ENCODE measurements at regions not wholly inside any gene's neighbourhood (a gene's known extent, or its start where the extent isn't known, plus 50 kb on each side); places are given as distances from the start of the nearest gene placed in this dataset.
A peak's percentile ranks its signal among the peaks of the same experiment; 100 is the strongest.
"Not testable (repeated sequence)": the region's sequence is repeated elsewhere in the genome, so short reads cannot be mapped to it uniquely, and the experiment has no call there.

GRCh38 chr20:1801225-1801928 is 93.8 kb upstream of the SIRPA start:
- no peaks in the 10 kb centered on the region for H3K36me3 Mint-ChIP-seq (ENCODE audit: low read depth)
- no peak for DNase-seq (ENCODE audit: low spot score)
- no peaks in the 10 kb centered on the region for H3K9me3 Mint-ChIP-seq (ENCODE audit: low read depth)
- H3K4me1 Mint-ChIP-seq (ENCODE audit: low read depth): peaks cover 33% of the 10 kb centered on the region
- H3K27ac Mint-ChIP-seq (ENCODE audit: unreplicated experiment): no peak overlapping the region
- TF ChIP-seq, protein P1, sequence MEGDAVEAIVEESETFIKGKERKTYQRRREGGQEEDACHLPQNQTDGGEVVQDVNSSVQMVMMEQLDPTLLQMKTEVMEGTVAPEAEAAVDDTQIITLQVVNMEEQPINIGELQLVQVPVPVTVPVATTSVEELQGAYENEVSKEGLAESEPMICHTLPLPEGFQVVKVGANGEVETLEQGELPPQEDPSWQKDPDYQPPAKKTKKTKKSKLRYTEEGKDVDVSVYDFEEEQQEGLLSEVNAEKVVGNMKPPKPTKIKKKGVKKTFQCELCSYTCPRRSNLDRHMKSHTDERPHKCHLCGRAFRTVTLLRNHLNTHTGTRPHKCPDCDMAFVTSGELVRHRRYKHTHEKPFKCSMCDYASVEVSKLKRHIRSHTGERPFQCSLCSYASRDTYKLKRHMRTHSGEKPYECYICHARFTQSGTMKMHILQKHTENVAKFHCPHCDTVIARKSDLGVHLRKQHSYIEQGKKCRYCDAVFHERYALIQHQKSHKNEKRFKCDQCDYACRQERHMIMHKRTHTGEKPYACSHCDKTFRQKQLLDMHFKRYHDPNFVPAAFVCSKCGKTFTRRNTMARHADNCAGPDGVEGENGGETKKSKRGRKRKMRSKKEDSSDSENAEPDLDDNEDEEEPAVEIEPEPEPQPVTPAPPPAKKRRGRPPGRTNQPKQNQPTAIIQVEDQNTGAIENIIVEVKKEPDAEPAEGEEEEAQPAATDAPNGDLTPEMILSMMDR (IDR thresholded peaks at IDR 0.05): no peak
- H3K4me3 Mint-ChIP-seq (ENCODE audit: unreplicated experiment): no peak overlapping the region
- H3K27me3 Mint-ChIP-seq (ENCODE audit: low read depth): no peaks in the 10 kb centered on the region

DNA sequence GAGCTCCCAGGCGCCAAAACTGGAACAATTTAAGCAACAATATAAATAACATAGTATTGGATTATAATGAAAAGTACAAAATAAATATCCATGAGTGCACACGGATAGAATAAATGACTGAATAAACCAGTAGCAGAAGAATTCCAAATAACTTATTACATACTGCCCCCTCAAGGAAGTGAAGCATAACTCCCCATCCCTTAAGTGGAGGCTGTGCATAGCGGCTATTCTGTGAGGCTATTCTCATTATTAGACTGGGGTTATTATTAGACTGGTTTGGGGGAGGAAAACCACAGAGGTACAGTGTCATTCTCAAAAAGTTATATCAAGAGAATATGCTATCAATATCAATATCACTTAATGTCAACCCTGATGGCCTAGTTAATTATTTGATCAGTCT is 94.4 kb upstream of the SIRPA start:
- Mint-ChIP-seq H3K27me3 (ENCODE audit: low read depth) (no peaks in the 10 kb centered on the region), H3K9me3 (ENCODE audit: low read depth) (no peaks in the 10 kb centered on the region), H3K4me1 (ENCODE audit: low read depth) (peaks cover 33% of the 10 kb centered on the region)

GRCh38 chr20:1800180-1800579 is 95.0 kb upstream of the SIRPA start:
- no peak for DNase-seq (ENCODE audit: low spot score)
- Mint-ChIP-seq H3K36me3 (ENCODE audit: low read depth) (no peaks in the 10 kb centered on the region), H3K27ac (ENCODE audit: unreplicated experiment) (no peak overlapping the region), H3K9me3 (ENCODE audit: low read depth) (no peaks in the 10 kb centered on the region), H3K4me1 (ENCODE audit: low read depth) (peaks cover 30% of the 10 kb centered on the region), H3K27me3 (ENCODE audit: low read depth) (no peaks in the 10 kb centered on the region), H3K4me3 (ENCODE audit: unreplicated experiment) (no peak overlapping the region)
- TF ChIP-seq, protein P1 (IDR thresholded peaks at IDR 0.05): no peak

More for the DNA sequence above, 94.4 kb upstream of the SIRPA start:
- TF ChIP-seq, protein P1 (IDR thresholded peaks at IDR 0.05): peak; percentile 80
- no peak overlapping the region for H3K27ac Mint-ChIP-seq (ENCODE audit: unreplicated experiment)
- no peak overlapping the region for H3K4me3 Mint-ChIP-seq (ENCODE audit: unreplicated experiment)
- no peaks in the 10 kb centered on the region for H3K36me3 Mint-ChIP-seq (ENCODE audit: low read depth)
- no peak for DNase-seq (ENCODE audit: low spot score)

DNA sequence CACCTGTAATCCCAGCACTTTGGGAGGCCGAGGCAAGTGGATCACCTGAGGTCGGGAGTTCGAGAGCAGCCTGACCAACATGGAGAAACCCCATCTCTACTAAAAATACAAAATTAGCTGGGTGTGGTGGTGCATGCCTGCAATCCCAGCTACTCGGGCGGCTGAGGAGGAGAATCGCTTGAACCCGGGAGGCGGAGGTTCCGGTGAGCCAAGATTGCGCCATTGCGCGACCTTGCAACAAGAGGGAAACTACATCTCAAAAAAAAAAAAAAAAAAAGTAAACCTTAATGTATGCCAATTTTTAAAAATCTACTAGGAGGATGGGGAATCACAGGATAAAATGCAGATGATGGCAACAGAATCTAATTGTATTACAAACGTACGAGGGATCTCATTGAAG is 95.5 kb upstream of the SIRPA start:
- not testable (repeated sequence) for H3K27ac Mint-ChIP-seq (ENCODE audit: unreplicated experiment); H3K4me3 Mint-ChIP-seq (ENCODE audit: unreplicated experiment); H3K9me3 Mint-ChIP-seq (ENCODE audit: low read depth); DNase-seq (ENCODE audit: low spot score); H3K27me3 Mint-ChIP-seq (ENCODE audit: low read depth); H3K36me3 Mint-ChIP-seq (ENCODE audit: low read depth)
- H3K4me1 Mint-ChIP-seq (ENCODE audit: low read depth): peaks cover 27% of the 10 kb centered on the region

- H3K27ac Mint-ChIP-seq (ENCODE audit: unreplicated experiment): no peak overlapping the region
- H3K36me3 Mint-ChIP-seq (ENCODE audit: low read depth): no peaks in the 10 kb centered on the region
- DNase-seq (ENCODE audit: low spot score): no peak
- H3K4me1 Mint-ChIP-seq (ENCODE audit: low read depth): peaks cover 21% of the 10 kb centered on the region
- no peak overlapping the region for H3K4me3 Mint-ChIP-seq (ENCODE audit: unreplicated experiment)
- H3K27me3 Mint-ChIP-seq (ENCODE audit: low read depth): peaks cover 5% of the 10 kb centered on the region
- TF ChIP-seq, protein P1 (IDR thresholded peaks at IDR 0.05): no peak
- no peaks in the 10 kb centered on the region for H3K9me3 Mint-ChIP-seq (ENCODE audit: low read depth)
These were observed 96.2 kb upstream of the SIRPA start for GRCh38 chr20:1798982-1799381.

DNA sequence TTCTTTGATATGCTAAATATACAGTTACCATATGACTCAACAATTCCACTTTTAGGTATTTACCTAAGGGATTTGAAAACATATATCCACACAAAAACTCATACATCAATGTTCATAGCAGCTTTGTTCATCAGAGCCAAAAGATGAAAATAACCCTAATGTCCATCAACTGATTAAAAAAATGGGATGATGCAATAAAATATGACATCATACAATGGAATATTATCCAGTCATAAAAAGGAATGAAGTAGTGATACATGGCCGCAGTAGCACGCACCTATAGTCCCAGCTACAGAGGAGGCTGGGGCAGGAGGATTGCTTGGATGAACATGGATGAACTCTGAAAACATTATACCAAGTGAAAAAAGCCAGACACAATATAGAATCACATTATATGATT is 101.4 kb upstream of the SIRPA start:
- TF ChIP-seq, protein P1 (IDR thresholded peaks at IDR 0.05): no peak
- Mint-ChIP-seq H3K4me1 (ENCODE audit: low read depth) (no peaks in the 10 kb centered on the region), H3K4me3 (ENCODE audit: unreplicated experiment) (no peak overlapping the region), H3K9me3 (ENCODE audit: low read depth) (no peaks in the 10 kb centered on the region), H3K27ac (ENCODE audit: unreplicated experiment) (no peak overlapping the region), H3K36me3 (ENCODE audit: low read depth) (no peaks in the 10 kb centered on the region), H3K27me3 (ENCODE audit: low read depth) (peaks cover 21% of the 10 kb centered on the region)
- no peak for DNase-seq (ENCODE audit: low spot score)

Measured in chondrocyte (in vitro differentiated cells).